HG03025 (cell line): ENCODE measurements at regions not wholly inside any gene's neighbourhood (a gene's known extent, or its start where the extent isn't known, plus 50 kb on each side); places are given as distances from the start of the nearest gene placed in this dataset.
"Not testable (repeated sequence)": the region's sequence is repeated elsewhere in the genome, so short reads cannot be mapped to it uniquely, and the experiment has no call there.

Source experiments
- ATAC-seq: cut with Tn5 transposase; IDR thresholded peaks from one replicate; pipeline ENCODE4 v1.9.1; 2021; ENCODE audit warnings: mild to moderate bottlenecking, moderate library complexity; ENCODE audit not compliant: unreplicated experiment, low FRiP score

GRCh38 chr3:56960234-56960917 lies 100.1 kb upstream of the SPATA12 start:
- ATAC-seq: no peak

- ATAC-seq: no peak
Measured at GRCh38 chr3:56958879-56959278, 101.6 kb upstream of the SPATA12 start.

GRCh38 chr3:56957522-56957921 lies 102.9 kb upstream of the SPATA12 start:
- ATAC-seq: no peak

GRCh38 chr3:56956906-56957305 lies 103.6 kb upstream of the SPATA12 start:
- ATAC-seq: no peak

GRCh38 chr3:56955492-56956111 lies 104.9 kb upstream of the SPATA12 start:
- no peak for ATAC-seq

- ATAC-seq: no peak
Measured at GRCh38 chr3:56954125-56954524, 106.3 kb upstream of the SPATA12 start.

GRCh38 chr3:56952846-56953245 lies 107.6 kb upstream of the SPATA12 start:
- ATAC-seq: no peak

- ATAC-seq: no peak
Measured at GRCh38 chr3:56952061-56952460, 108.4 kb upstream of the SPATA12 start.

GRCh38 chr3:56951366-56951765 lies 109.1 kb upstream of the SPATA12 start:
- no peak for ATAC-seq

- ATAC-seq: not testable (repeated sequence)
Measured at GRCh38 chr3:56945378-56945777, 115.1 kb upstream of the SPATA12 start.

GRCh38 chr3:56942523-56942922 lies 117.9 kb upstream of the SPATA12 start:
- no peak for ATAC-seq

- no peak for ATAC-seq
Measured at GRCh38 chr3:56940976-56941375, 119.5 kb upstream of the SPATA12 start.

- no peak for ATAC-seq
Measured at GRCh38 chr3:56940321-56940720, 120.1 kb upstream of the SPATA12 start.

- ATAC-seq: no peak
Measured at GRCh38 chr3:56939834-56940233, 120.6 kb upstream of the SPATA12 start.

GRCh38 chr3:56938530-56938929 lies 121.9 kb upstream of the SPATA12 start:
- ATAC-seq: no peak

GRCh38 chr3:56937580-56937979 lies 122.9 kb upstream of the SPATA12 start:
- no peak for ATAC-seq

GRCh38 chr3:56935811-56936210 lies 124.7 kb upstream of the SPATA12 start:
- no peak for ATAC-seq

GRCh38 chr3:56934481-56934880 lies 126.0 kb upstream of the SPATA12 start:
- ATAC-seq: not testable (repeated sequence)

- ATAC-seq: no peak
Measured at GRCh38 chr3:56933803-56934202, 126.7 kb upstream of the SPATA12 start.

GRCh38 chr3:56932866-56933265 lies 127.6 kb upstream of the SPATA12 start:
- no peak for ATAC-seq

GRCh38 chr3:56931836-56932235 lies 128.6 kb upstream of the SPATA12 start:
- ATAC-seq: no peak

- ATAC-seq: no peak
Measured at GRCh38 chr3:56930706-56931105, 129.0 kb upstream of the ARHGEF3 start.
